Loucy (cell line): ENCODE measurements at regions not wholly inside any gene's neighbourhood (a gene's known extent, or its start where the extent isn't known, plus 50 kb on each side); places are given as distances from the start of the nearest gene placed in this dataset.

Experiments used
- EZH2phosphoT487 ChIP-seq: fragments of 200-600 bp; IDR thresholded peaks from 2 replicates; pipeline ENCODE4 v1.6.1; 2018; ENCODE audit warnings: antibody characterized with exemption, mild to moderate bottlenecking, moderate library complexity, borderline replicate concordance
- TF ChIP-seq, protein P1 (sequence below): fragments of 200-600 bp; sonication (generic); conservative IDR thresholded peaks from 2 replicates; pipeline ENCODE4 v1.5.1; 2014; ENCODE audit warnings: mild to moderate bottlenecking, antibody characterized with exemption, low read length

DNA sequence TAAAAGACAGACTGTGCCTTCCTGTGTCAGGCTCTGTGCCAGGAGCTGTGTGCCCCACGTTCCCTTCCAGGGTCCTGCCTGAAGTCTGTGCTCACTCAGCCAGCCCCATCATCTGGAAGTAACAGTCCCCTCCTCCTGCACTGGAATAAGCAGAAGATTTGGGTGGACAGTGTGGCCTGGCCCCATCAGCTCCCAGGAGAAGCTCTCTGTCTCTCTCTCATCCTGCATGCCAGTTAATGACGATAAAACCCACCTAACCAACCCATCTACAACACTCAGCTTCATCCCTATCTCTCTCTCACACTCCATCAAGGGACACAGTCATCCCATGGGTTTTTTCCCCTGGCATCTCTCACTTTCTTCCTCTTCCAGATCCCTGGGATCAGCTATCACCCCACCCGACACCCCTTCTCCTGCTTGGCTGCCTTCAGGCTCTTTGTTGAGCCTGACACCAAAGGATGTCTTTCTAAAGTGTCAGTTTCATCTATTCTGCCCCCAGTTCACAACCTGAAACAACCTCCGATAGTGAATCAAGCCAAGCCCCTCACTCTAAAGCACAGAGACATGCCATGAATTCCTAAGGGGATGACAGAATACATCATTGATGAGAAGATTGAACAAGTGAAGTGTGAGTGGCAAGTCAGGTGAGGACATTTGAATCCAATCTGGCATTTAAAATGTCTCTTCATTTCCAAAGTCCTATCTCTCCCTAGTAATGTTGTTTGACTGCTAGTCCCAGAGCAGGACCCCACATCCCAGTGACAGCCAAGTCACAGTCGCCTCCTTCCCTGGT, 91.4 kb upstream of the TOP3B start:
- TF ChIP-seq, protein P1, sequence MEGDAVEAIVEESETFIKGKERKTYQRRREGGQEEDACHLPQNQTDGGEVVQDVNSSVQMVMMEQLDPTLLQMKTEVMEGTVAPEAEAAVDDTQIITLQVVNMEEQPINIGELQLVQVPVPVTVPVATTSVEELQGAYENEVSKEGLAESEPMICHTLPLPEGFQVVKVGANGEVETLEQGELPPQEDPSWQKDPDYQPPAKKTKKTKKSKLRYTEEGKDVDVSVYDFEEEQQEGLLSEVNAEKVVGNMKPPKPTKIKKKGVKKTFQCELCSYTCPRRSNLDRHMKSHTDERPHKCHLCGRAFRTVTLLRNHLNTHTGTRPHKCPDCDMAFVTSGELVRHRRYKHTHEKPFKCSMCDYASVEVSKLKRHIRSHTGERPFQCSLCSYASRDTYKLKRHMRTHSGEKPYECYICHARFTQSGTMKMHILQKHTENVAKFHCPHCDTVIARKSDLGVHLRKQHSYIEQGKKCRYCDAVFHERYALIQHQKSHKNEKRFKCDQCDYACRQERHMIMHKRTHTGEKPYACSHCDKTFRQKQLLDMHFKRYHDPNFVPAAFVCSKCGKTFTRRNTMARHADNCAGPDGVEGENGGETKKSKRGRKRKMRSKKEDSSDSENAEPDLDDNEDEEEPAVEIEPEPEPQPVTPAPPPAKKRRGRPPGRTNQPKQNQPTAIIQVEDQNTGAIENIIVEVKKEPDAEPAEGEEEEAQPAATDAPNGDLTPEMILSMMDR = no peak
- no peak for TF ChIP-seq EZH2phosphoT487
